ENCODE measurements at regions not wholly inside any gene's neighbourhood (a gene's known extent, or its start where the extent isn't known, plus 50 kb on each side); places are given as distances from the start of the nearest gene placed in this dataset.
"Not testable (repeated sequence)": the region's sequence is repeated elsewhere in the genome, so short reads cannot be mapped to it uniquely, and the experiment has no call there.

DNA sequence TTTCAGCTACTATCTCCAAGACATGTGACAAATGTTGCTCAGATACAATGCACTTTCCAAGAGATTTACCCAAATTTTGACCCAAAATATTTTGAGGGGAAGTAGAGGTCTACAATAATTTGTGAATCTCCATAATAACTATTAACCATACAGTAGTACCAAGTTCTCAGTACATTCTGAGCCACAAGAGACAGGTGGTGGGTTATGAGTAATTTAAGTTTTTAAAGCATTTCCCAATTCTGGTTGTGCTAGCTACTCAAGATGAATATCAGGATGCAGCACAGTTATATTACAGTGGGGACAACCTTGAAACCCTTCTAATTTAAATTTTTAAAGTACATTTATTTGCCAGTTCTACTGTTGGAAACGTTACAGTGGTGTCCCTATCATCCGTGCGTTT is 92.2 kb upstream of the MITF start:
- DNase-seq, result no peak

DNA sequence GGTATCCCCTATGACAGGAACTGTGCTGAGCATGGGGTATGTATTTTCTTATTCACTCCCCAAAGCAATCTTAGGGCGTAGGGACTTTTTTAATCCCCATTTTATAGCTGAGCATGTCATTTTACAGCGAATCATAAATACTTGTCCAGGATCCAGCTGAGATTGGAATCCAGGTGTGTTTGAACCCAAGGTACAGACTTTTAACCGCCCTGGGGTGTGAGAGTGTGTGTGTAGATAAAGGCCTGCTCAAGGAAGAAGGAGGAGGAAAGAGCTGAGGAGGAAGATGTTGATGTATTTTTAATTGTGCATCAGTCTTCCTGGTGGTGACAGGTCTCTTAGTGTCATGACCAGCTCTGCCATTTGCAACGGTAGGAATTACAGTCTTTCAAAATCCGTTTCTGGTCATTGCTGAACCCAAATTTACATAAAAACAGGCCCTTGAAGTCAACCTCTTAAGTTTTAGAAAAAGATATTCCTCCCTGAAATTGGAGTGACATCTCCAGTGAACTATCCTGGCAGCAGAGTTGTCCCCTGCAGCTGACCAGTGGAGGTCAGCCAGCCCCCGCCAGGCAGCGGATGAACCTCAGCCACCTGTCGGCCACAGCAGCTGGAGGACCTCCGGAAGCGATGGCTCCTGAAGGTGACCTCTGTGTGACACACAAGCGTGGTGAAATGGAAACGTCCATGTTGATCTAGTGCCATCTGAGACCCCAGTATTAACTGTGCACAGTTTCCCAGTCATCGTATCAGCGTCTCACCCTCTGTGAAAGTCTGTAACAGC is 92.8 kb upstream of the MITF start:
- DNase-seq, result no peak

DNA sequence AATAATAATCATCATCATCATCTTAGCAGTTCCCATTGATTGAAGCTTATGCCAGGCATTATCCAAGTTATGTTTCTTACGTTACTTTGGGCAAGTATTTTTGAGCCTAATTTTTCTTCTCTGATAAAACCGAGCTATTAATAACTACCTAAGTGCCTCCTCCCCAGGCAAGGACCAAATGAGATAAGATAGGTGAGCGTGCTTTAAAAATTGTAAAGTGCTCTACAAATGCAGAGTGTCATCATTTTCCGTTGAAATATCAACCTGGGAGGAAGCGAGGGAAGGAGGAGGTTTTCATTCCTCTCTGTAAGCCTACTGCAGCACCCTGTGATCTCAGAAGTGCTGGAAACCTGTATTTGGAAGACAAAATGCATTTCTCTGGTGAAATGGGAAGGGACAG is 96.7 kb upstream of the MITF start:
- DNase-seq, result no peak

DNA sequence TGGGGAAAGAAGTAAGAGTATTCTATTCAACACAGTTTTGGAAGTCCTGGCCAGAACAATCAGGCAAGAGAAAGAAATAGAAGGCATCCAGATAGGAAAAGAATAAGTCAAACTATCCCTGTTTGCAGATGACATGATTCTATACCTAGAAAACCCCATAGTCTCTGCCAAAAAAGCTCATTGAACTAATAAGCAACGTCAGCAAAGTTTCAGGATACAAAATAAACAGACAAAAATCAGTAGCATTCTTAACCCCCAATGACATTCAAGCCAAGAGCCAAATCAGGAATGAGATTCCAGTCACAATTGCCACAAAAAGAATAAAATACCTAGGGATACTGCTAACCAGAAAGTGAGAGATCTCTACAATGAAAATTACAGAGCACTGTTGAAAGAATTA is 99.4 kb upstream of the MITF start:
- DNase-seq, result no peak

DNA sequence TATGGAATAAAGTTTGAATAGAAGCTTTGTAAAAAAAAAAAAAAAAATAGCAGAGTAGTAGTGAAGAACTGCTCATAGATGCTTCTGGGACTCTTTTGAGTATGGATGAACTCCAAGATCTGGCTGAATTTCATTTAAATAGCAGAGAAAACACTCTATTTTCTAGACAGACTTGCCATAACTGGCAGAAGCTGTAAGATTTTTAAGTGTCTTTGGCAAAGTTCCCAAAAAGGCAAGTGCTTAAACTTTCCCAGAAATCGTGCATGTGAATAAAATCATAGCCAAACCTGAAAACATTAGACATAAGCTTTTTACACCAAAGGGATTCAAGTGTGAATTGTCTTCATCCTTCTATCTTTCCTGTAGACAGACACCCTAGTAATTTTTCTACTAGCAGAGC is 110.3 kb upstream of the MITF start:
- no peak for DNase-seq

DNA sequence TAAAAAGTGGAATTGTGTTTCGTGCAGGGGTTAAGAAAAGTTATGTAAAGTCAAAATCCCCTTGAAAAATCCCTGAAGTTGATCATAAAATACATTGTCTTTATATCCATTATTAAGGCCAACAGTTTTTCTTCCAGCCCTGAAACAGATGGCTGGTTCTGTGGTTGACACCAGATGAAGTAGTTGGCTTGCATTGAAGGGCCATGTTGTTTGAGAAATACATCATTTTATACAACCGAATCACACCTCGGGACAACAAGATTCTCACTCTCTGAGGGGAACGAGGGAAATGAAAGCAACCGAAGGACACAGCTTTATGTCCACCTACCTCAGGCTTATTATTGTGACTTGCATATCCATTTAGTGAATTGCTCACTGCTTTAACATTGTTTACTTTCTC is 126.0 kb upstream of the MITF start:
- DNase-seq, result no peak

DNA sequence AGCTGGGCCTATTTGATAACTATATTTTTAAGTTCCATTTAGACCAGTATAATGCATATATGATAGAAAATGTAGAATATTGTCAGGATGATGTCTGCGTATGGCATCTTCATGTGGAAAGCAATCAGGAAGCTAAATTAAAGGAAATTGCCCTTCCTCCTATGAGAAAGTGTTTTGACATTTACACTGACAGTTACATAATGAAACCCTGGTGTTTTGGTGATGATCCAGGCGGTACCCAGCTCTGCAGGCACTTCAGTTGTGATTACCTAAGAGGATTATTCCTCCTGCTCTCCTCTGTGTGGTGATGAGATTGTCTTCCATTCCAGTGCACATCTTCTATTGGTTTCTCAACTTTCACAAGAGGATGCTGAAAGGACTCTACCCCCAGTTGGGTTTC is 126.5 kb upstream of the MITF start:
- no peak for DNase-seq

DNA sequence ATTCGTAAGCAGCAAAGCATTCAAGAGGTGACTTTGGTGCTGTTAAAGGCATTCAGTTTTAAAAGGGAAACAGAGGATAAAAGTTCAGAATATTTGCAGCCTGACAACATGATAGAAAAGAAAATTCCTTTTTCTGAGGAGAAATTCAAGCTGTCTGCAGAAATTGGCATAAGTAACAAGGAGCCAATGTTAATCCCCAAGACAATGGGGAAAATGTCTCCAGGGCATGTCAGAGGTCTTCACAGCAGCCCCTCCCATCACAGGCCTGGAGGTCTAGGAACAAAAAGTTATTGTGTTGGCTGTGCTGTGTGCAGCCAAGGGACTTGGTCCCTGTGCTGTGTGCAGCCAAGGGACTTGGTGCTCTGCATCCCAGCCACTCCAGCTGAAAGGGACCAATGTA is 129.7 kb upstream of the MITF start:
- not testable (repeated sequence) for DNase-seq

DNA sequence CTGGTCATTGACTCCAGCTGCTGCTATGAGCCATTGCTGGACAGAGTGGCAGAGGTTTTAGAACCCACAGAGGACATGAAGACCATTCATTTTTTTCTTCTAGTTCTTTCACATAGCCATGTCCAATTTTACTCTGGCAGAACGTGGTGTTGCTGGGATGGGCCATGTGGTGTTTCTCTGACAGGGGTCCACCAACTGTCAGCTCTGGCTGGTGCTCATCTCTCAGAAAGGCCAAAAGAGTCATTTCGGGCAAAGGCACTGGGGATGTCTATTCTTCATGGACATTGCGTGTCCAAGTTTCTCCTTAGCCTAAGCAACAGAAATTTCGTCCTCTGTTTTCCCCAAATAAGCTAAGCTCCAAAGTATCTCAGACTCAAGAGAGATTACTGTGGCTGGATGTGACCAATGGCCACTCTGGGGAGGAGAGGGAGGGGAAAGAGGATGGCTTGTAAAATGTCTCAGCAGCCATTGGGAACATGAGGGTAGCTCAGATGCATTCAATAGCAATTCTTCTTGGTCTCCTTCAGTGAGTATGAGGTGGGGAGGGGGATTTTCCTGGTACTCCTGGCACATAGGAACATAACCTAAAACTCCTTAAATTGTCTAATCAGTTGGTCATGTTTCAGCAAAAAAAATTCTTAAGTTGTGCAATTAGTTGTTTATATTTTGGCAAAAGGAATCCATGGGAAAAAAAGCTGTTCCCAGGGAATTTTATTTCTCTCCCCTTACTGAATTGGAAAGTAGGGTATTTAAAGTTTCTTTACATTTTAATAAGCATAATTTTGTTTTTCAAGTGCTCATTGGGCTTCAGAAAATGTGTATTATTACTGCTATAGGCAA is 131.6 kb upstream of the MITF start:
- DNase-seq, result no peak

DNA sequence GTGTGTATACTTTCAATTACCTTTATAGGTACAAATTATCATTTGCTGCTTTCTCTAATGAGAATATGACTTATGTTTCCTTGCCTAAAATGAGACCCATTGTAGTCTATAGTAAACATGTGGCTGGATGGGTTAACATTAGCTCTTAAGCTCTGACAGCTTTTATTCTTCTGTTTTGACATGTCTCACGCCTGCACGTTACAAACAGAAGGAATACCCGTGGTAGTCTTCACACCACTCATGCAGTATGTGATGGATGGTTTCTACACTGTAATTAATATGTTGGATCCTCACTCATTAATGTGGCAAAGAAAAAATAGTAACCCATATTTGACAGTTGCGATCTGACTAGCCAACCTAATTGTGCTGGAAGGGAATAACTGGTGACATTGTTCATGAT is 133.4 kb upstream of the MITF start:
- no peak for DNase-seq

DNA sequence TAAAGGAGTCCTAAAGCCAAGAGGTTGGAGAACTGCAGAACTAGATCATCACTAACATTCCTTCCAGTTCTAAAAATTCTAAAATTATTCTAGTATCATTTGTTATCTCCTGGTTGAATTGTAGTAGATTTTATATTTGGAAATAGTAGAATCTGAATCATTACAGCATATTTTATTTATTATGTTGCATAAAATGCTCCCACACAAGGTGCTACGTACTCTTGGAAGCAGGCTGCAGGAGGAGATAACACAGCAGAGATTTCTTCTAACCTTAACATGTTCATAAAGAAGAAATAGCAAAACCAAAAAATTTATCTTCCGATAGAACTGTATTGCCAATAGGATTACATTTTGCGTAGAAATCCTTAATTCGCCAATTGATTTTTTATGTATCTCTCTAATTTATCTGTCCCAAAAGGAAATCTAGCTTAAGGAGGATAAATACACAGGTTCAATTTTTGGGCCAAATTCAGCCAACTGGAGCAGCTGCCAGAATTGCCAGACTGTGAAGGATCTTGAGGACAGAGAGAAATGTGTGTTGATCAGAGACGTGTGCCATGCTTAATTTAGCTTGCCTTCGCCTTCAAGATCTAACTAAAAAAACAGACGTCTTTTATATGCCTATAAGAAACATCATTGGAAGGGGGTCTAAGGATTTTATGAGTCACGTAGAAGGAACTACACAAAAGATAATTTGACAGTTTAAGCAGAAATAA is 134.4 kb upstream of the MITF start:
- no peak for DNase-seq

DNA sequence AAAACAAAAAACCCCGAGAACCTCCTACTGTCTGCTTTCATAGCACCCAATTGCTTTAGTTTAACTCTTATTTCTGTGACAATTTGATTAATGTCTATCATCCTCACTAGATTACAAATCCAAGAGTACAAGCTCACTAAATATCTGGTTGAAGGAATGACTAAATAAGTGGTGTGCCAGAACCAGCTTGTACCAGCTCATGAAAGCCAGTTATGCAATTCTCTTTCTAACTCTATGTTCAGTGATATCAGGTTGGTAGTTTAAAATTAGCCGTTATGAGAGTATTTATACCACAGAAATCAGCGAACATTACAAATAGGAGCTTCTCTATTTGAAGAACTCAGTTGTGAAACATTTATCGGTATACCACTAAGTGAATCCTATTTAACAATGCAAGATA is 137.2 kb upstream of the MITF start:
- DNase-seq, result no peak

DNA sequence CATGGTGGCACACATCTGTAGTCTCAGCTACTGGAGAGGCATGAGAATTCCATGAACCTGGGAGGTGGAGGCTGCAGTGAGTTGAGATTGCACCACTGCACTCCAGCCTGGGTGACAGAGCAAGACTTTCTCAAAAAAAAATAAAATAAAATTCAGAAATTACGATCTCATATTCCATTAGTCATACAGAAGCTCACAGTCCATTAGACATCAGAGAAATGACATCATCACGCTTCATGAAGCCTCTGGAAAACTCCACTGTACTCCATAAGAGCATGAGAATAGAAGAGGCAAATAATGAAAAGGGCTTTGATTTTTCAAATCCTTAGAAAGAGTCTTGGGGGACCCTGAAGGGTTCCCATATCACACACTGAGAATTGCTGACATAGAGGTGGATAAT is 145.0 kb upstream of the MITF start:
- no peak for DNase-seq

DNA sequence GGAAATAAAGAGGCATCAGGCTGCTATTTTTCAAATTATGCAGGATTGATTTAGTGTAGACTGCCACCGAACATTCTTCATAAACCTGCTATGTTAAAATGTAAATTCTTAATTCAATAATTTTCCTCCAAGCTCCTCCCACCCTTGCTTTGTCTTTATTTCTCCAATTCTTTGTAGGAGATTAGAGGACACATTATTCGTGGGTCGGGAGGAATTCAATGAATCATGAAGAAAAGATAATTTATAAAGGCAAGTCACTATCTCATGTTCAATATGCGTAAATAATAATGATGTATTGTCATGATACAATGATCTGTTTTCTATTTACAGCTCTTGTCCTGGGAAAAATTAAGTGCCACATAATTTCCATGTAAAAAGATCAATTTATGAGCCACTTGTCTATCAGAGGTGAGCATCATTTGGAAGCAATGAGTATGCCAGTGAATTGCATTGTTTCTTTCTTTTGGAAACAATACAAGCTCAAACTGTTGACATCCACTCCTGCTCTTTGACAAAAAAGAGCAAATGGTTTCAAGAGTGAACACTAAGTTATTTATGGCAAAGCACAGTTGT is 148.0 kb upstream of the MITF start:
- DNase-seq, result no peak

DNA sequence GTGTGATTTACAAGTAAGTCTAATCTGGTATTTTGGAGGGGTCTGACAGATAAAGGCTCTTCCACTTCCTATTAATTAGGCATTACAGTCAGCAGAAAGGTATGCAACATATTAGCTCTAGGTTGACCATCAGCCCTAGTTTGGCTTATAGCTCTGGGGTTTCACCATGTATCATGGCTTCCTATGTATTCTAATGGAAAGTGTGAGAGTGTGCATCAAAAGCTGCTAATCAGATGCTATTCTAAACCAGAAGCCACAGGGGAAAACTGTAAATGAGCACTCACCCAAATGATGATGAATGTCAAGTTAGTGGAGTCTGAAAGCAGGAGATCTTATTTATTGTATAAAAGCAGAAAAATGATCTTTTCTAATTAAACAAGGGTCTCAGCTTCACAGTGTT is 149.2 kb upstream of the MITF start:
- no peak for DNase-seq

DNA sequence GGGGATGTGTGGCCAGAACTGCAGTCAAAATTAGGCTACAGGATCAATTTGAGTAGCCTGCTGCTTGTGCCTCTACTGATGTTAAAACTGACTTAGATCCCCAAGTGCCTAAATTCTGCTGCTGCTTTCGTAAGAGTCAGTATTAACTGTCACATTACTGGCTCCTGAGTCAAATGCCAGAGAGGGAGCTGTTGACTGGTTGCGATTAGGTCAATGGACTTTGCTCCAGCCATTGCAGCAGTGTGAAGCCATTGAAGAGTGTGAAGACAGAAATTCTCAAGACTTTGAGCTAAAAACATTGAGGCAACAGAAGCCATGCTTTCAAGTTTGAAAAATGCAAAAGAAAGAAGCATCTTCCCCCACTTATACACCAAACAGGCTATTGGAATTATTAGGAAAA is 151.1 kb upstream of the MITF start:
- no peak for DNase-seq

DNA sequence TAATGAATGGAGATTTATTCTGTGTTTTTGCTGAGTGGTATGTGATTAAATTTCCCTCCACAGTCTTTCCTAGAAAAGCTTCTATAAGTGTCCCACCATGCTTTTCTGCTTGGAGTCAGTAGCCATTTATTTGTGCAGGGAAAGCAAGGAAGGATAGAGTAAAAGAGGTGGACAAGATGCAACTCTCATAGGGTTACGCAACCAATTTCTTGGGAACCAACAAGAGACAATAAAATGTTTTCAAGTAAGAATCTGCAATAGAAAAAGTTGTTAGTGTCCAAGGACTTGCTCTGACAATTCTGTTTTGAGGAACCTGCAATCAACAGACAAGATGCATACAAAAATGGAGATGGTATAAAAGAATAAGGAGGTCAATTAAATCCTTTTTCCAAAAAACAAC is 153.8 kb upstream of the MITF start:
- DNase-seq, result no peak

DNA sequence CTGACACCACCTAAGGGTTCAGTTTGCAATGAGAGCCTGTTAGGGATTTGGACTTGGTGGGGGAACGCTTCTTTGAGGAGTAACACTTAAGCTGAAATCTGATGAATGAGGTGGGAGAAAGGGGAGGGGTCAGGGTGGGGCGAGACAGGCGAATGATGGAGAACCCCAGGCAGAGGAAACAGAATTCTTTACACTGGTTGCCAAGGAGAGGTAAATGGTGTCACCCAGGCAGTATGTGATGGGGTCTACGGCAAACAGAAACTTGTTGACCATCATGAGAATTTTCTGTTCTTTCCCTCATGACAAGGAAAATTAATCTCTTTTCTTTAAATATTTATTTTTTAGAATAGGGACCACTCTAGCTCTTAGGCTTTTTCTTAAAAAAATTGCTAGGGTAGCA is 157.2 kb upstream of the MITF start:
- DNase-seq, result no peak

DNA sequence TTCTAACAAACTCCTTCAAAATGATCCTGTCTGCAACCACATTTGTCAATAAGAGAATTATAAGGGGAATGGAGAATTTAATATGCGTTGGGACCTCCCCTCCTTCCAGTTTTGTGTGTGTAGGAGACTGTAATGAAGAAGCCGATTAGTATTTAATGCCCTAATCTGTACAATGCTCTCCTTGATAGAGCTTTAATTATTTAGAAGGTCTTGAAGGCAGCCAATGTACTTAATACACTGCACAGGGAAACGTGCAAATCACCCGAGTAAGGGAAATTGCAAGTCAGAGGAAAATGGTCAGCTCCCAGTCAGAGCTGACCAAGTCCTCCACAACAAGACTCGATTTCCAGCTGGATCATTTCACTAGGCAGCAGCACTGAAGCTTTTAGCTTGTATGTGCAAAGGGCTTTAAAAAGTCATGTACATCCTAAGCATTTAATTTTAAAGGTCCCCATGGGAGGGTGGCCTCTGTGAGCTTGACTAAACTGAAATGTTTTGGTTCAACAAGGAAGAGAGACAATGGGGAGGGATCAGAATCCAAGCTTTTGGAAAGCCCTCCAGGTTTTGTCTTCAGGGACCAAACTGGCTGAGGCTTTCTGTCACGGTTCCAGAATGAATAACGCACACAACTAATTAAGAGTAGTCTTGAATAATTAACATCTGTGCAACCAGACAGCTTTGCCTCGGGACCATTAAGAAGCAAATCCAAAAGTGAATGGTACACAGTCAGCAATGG is 159.8 kb upstream of the MITF start:
- DNase-seq, result no peak

DNA sequence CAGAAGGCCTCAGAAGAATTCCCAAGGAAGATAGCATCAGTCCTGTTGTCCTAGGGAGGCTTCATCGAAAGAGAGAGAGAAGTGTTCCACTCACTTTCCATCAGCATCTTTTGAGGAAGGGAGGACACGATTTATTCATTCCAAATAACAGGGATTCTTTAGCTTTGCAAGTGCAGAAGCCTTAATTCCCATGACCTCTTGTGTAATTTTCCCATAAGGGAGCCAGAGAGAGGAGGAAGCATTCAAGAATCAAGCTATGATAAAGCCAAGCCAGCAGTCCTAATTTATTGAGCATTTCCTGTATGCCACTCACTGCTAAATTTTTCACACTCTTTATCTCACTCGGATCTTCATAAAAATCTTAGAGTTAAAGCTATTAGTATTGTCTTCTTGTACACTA is 169.7 kb upstream of the MITF start:
- no peak for DNase-seq

DNA sequence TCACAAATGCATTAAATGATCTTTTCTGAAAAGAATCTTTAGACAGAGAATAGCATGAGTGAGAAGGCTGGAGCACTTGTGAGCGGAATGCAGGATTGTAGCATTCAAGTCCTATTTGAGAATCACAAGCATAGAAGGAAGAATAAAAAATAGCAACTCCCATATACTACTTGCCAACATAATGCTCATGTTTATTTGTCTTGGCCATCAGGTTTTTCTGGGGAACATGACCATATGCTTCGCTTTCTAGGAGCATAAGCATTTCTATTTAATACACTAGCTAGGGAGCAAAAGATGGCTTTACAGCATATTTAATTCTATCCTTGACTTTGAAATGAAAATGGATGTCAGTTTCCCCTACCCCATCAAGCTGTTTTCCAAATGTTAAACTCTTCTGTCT is 170.3 kb upstream of the MITF start:
- no peak for DNase-seq

DNA sequence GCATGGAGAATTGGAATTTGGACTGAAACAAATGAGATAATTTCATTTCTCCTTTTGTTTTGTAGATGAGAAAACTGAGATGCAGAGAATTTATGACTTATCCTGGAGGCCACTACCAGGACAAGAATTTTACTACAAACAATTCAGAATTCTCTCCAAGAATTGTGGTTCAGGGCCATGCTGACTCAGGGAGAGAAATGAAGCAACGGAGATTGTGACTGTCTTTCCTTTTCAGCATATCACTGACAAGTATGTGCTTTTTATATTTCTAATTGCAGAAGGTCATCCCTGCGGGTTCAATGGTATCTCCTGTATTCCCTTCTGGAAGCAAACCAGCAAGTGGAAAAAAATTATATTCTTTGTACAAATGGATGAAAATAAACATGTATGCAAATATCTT is 170.8 kb upstream of the MITF start:
- no peak for DNase-seq

DNA sequence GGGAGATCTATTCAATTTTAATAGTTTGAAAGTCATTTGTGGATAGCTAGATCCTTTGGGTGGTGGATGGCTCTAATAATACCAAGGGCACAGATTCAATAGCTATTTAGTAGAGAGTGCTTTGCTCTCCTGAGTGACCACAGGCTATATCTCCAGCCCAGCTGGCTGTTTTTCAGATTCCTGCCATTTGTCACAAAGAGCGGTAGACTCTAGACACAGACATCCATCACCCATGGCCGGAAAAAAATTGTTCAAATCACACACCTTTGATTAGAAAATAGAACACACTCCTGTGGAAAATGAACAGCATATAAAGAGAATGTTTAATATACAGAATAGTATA is 171.6 kb upstream of the MITF start:
- no peak for DNase-seq

All from NCI-H2081 (cell line).